ENCODE measurements at regions not wholly inside any gene's neighbourhood (a gene's known extent, or its start where the extent isn't known, plus 50 kb on each side); places are given as distances from the start of the nearest gene placed in this dataset.

- DNase-seq (ENCODE audit: low read depth) = no peak
These were observed 100.6 kb upstream of the PLPPR4 start for GRCh38 chr1:99163671-99164070.

DNA sequence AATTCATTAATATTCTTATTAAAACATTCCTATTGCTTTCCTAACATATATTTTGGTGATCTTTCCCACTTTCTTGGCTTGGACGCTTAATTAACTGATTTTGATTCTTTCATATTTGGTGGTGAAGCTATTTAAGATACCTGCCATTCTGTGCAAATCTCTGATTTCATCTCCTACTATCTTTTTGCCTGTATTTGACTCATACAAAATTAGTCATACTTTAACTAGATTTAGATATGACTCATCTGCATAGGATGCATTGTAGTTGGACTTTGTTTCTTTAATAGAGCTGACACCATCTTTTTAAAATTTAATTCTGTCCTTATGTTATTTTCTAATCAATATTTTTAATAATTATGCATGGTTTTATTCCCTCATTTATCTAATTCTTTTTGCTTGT is 93.8 kb upstream of the PLPPR4 start:
- DNase-seq (ENCODE audit: low read depth) = no peak

DNA sequence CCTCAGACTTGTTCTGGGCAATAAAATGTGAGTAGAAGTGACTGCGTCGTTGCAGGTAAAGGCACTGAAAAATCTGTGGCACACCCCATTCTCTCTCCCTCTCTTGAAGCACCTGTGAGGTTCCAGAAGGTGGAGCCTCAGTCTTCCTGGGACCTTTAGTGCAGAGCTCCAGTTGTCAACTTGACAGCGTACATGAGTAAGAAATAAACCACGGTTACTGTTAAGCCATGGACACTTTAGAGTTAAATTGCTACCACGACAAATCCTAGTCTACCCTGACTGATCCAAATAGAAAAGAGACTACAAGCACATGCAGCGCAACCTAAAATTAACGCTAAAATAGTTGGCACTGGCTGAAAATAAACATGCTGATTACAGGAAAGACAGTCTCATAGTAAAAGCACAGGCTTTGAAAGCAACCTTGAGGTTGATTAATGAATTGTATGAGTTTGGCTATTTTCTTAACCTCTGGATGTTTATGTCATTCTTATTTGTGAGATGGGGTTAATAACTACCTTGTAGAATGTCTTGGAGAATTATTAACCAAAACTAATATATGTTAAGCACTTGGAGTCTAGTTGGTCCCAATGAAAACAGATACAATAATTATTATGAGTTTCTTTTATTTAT is 93.0 kb upstream of the PLPPR4 start:
- DNase-seq (ENCODE audit: low read depth) = no peak

DNA sequence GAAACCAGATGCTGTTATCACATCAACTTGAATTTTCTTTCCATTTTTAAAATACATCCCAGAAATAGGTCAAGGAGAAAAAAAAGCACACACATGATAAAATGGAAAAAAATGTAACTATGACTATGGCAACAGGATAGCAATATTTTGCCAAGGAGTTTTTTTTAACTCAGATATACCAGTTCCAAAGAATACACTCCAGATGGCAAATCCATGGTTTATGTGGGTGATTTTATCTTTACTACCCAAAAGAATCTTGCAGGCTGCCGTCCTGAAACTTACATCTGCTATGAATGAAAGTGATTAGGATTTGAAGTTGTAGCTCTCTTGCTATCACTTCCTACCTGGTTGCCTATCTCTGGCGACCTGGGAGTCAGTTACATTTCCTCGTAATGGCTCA is 91.0 kb upstream of the PLPPR4 start:
- no peak for DNase-seq (ENCODE audit: low read depth)

- no peak for DNase-seq (ENCODE audit: low read depth)
These were observed 90.4 kb upstream of the PLPPR4 start for GRCh38 chr1:99173900-99174299.

DNA sequence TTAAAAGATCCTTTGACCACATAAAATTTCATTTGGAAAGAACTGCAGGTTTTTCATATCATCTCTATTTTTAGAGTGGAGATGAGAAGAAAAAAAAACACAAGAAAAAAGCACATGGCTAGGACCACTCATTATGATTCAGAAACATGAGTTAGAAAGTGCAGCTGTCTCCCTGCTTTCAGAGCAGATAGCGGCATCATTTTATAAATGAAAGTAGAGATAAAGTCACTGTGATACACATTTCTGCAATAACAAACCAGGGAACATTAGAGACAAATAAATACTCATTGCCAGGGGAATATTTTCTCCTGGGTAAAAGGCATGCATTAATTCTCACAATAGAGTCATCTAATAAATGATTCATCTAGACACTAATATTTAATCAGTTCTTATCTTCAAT is 87.5 kb upstream of the PLPPR4 start:
- no peak for DNase-seq (ENCODE audit: low read depth)

DNA sequence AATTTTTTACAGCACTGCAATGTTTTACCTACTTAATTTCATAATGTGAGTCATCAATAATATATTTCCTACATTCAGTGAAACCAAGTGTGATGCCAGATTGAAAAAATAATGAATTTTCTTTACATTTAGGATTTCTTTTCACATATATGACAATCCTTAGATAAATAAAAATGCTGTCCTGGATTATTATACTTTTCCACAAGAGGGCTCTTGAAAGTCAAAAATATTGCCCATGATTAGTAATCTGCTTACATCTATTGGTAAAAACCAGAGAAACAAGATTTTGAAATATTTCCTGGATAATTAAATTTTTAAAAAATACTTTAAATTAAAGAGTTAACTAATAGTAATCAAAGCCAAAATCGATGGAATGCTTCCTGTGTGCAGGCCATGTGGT is 86.8 kb upstream of the PLPPR4 start:
- DNase-seq (ENCODE audit: low read depth) = no peak

- peak; percentile 58 for DNase-seq (ENCODE audit: low read depth)
These were observed 83.9 kb upstream of the PLPPR4 start for GRCh38 chr1:99180343-99180808.

DNA sequence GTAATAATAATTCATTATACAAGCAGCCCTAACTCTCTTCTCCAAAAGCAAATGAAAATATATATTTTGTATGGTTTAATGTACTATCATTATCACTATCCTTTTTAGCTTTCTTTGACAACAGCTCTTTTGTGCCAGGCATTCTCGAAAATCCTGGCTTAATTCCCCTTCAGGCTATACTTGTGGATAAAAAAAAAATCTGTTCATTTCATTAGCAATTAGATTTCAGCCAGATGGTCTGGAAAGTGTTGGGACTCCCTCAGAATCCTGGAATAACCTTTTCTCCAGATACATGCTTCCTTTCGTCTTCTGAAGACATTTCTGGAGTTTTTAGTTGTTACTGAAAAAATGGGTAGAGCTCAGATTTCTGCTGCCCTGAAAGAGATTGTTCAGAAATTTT is 83.4 kb upstream of the PLPPR4 start:
- no peak for DNase-seq (ENCODE audit: low read depth)

DNA sequence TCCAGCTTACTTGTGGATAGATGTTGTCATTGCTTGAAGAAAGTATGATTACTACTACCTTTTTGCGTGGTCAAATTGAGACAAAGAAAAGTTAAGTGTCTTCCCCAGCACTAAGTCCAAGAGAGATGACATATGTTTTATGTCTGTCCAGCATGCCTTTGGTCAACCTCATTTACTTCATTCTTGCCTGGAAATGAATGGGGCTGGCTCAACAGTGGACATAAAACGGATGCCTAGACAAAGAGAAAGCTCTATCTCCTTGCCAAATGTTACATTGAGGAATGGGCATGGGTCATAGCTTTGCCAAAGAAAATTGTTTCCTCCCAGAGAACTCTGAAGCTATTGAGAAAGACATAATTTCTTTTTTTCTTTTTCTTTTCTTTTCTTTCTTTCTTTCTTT is 82.4 kb upstream of the PLPPR4 start:
- no peak for DNase-seq (ENCODE audit: low read depth)

DNA sequence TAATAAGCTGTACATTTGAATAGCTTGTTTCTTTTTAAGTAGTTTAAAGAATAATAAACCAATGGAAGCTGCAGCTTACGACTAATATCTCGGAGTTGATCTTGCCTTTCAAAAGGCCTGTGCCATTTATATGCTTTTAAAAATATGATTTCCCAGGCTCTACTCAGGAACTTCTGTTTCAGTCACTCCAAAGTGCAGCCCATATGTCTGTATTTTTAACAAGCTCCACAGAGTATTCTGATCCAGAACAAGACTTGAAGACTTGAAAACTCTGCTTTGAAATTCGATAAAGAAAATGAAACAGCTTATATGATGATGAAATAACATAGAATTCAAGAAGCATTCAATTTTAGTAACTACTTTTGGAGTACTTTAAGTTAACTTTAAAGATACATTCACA is 79.1 kb upstream of the PLPPR4 start:
- no peak for DNase-seq (ENCODE audit: low read depth)

- no peak for DNase-seq (ENCODE audit: low read depth)
These were observed 70.9 kb upstream of the PLPPR4 start for GRCh38 chr1:99193431-99193830.

DNA sequence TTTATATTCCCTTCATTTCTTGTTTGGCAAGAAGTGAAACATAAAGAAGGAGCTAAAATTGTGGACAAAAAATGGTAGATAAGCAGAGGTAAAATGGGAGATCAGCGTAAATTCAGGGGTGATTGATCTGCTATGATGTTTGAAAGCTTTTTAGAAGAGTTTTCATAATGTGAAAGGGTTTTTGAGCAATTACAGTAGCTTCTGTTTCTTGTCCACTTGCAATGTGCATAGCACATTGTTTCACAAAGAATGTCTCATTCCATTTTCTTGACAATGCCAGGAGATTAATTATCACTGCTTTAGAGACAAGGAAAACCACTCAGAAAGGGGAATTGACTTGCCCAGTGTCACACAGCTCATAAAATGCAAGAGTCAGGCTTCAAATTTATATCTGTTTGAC is 65.9 kb upstream of the PLPPR4 start:
- DNase-seq (ENCODE audit: low read depth) = no peak

- DNase-seq (ENCODE audit: low read depth) = no peak
These were observed 57.1 kb upstream of the PLPPR4 start for GRCh38 chr1:99207216-99207615.
